ENCODE measurements at regions not wholly inside any gene's neighbourhood (a gene's known extent, or its start where the extent isn't known, plus 50 kb on each side); places are given as distances from the start of the nearest gene placed in this dataset.
"Not testable (repeated sequence)": the region's sequence is repeated elsewhere in the genome, so short reads cannot be mapped to it uniquely, and the experiment has no call there.

DNA sequence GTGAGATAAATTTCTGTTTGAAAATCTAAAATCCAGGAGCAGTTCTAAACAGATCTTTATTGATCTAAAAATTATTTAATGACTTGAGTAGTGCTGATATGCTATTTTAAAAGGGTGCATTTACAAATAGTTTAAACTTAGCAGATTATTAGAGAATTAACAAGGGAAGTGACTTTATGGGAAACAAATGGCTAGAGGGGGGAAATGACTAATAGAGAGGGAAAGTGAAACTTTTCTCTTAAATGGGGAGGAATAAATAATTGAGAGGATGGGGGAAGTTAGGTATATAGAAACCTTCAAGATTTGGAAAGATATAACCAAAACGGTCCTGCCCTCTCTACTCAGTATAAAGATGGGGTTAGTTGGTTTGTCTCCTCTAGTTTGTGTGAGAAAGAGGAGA lies 90.1 kb upstream of the ARMC3 start:
- Mint-ChIP-seq H3K27me3 (ENCODE audit: low read depth) (no peaks in the 10 kb centered on the region), H3K27ac (no peak overlapping the region)
- CTCF ChIA-PET, result no interaction called here

GRCh38 chr10:22837351-22837750 lies 90.5 kb upstream of the ARMC3 start:
- no peaks in the 10 kb centered on the region for H3K9me3 Mint-ChIP-seq
- CTCF ChIA-PET, result no interaction called here
- no peak for DNase-seq
- peaks cover 6% of the 10 kb centered on the region for H3K4me1 Mint-ChIP-seq (ENCODE audit: low read depth)
- H3K4me3 Mint-ChIP-seq, result no peak overlapping the region
- no peaks in the 10 kb centered on the region for H3K27me3 Mint-ChIP-seq (ENCODE audit: low read depth)
- H3K36me3 Mint-ChIP-seq (ENCODE audit: low read depth), result no peaks in the 10 kb centered on the region
- intact Hi-C loops (cut with micrococcal nuclease), result no loop called here
- H3K27ac Mint-ChIP-seq, result no peak overlapping the region

More for the DNA sequence above, 90.1 kb upstream of the ARMC3 start:
- intact Hi-C loops (cut with micrococcal nuclease), result no loop called here
- no peak for DNase-seq
- no peak overlapping the region for H3K4me3 Mint-ChIP-seq
- H3K36me3 Mint-ChIP-seq (ENCODE audit: low read depth), result no peaks in the 10 kb centered on the region
- H3K4me1 Mint-ChIP-seq (ENCODE audit: low read depth), result peaks cover 6% of the 10 kb centered on the region
- no peaks in the 10 kb centered on the region for H3K9me3 Mint-ChIP-seq

DNA sequence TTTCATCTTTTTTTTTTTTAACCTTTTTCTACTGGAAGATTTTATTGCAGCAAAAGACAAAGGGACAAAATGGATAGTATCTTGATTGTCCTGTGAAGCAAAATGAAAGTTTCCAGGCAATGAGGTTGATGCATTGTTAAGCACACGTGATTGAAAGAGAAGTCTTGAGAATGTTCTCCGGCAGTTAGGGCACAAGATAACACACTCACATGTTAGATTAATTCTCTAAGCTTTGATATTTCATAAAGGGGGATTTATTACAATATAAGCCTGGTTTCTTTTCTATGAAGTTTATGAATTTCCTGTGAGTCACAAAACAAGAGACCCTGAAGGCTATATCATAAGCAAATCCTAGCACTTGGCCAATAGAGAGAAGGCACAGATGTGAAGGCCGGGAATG lies 93.4 kb upstream of the ARMC3 start:
- no peaks in the 10 kb centered on the region for H3K36me3 Mint-ChIP-seq (ENCODE audit: low read depth)
- no peak for DNase-seq
- CTCF ChIA-PET, result no interaction called here
- H3K9me3 Mint-ChIP-seq, result no peaks in the 10 kb centered on the region
- H3K27ac Mint-ChIP-seq, result no peak overlapping the region
- intact Hi-C loops (cut with micrococcal nuclease), result no loop called here
- H3K4me3 Mint-ChIP-seq, result no peak overlapping the region
- peaks cover 6% of the 10 kb centered on the region for H3K4me1 Mint-ChIP-seq (ENCODE audit: low read depth)
- H3K27me3 Mint-ChIP-seq (ENCODE audit: low read depth), result no peaks in the 10 kb centered on the region

DNA sequence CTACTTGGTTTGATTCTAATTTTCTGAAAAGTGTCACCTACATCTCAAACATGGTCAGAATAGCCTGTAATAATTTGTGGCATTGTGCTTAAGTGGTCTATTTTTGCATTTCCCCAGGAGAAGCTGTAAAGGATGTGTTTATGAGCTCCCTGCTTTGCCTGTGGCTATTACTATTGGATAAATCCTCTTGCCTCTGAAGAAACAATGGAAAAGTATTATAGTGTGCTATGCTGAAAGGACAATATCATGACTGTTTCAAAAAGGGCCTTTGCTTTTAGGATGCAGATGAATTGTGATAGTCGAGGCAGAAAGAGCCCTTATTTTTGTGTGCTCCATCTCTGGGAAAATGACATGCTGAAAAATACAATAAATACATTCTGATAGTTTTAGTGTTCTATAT lies 94.1 kb upstream of the ARMC3 start:
- CTCF ChIA-PET, result no interaction called here

GRCh38 chr10:22833353-22833752 lies 94.5 kb upstream of the ARMC3 start:
- H3K27me3 Mint-ChIP-seq (ENCODE audit: low read depth), result no peaks in the 10 kb centered on the region
- intact Hi-C loops (cut with micrococcal nuclease), result no loop called here
- H3K9me3 Mint-ChIP-seq, result no peaks in the 10 kb centered on the region
- CTCF ChIA-PET, result no interaction called here
- no peak for DNase-seq
- H3K36me3 Mint-ChIP-seq (ENCODE audit: low read depth), result no peaks in the 10 kb centered on the region
- no peak overlapping the region for H3K27ac Mint-ChIP-seq
- no peak overlapping the region for H3K4me3 Mint-ChIP-seq
- peaks cover 6% of the 10 kb centered on the region for H3K4me1 Mint-ChIP-seq (ENCODE audit: low read depth)

More for the DNA sequence above, 94.1 kb upstream of the ARMC3 start:
- Mint-ChIP-seq H3K27ac (no peak overlapping the region), H3K27me3 (ENCODE audit: low read depth) (no peaks in the 10 kb centered on the region), H3K4me3 (no peak overlapping the region), H3K36me3 (ENCODE audit: low read depth) (no peaks in the 10 kb centered on the region), H3K9me3 (no peaks in the 10 kb centered on the region), H3K4me1 (ENCODE audit: low read depth) (peaks cover 6% of the 10 kb centered on the region)
- intact Hi-C loops (cut with micrococcal nuclease), result no loop called here
- DNase-seq, result no peak

DNA sequence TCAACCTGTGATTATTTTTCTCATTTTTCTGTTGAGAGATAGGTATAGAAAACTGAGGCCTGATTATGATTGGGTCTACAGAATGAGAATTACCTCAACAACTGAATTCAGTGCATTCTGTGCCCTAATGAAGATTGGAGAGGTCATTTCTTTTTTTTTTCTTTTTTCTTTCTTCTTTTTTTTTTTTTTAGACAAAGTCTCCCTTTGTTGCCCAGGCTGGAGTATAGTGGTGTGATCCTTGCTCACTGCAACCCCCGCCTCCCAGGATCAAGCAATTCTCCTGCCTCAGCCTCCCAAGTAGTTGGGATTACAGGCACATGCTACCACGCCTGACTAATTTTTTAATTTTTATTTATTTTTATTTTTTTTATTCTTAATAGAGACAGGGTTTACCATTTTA lies 95.0 kb upstream of the ARMC3 start:
- Mint-ChIP-seq H3K9me3 (no peaks in the 10 kb centered on the region), H3K27me3 (ENCODE audit: low read depth) (no peaks in the 10 kb centered on the region), H3K36me3 (ENCODE audit: low read depth) (no peaks in the 10 kb centered on the region), H3K27ac (no peak overlapping the region), H3K4me3 (no peak overlapping the region), H3K4me1 (ENCODE audit: low read depth) (peaks cover 4% of the 10 kb centered on the region)
- intact Hi-C loops (cut with micrococcal nuclease), result no loop called here
- DNase-seq, result no peak
- CTCF ChIA-PET, result no interaction called here

GRCh38 chr10:22832066-22832602 lies 95.7 kb upstream of the ARMC3 start:
- H3K27me3 Mint-ChIP-seq (ENCODE audit: low read depth), result no peaks in the 10 kb centered on the region
- H3K36me3 Mint-ChIP-seq (ENCODE audit: low read depth), result no peaks in the 10 kb centered on the region
- no peaks in the 10 kb centered on the region for H3K9me3 Mint-ChIP-seq
- no peak for DNase-seq
- no peaks in the 10 kb centered on the region for H3K4me1 Mint-ChIP-seq (ENCODE audit: low read depth)
- CTCF ChIA-PET, result no interaction called here
- H3K27ac Mint-ChIP-seq, result no peak overlapping the region
- intact Hi-C loops (cut with micrococcal nuclease), result no loop called here
- H3K4me3 Mint-ChIP-seq, result no peak overlapping the region

- no peak overlapping the region for H3K4me3 Mint-ChIP-seq
- no peak overlapping the region for H3K27ac Mint-ChIP-seq
- DNase-seq, result no peak
- no peaks in the 10 kb centered on the region for H3K4me1 Mint-ChIP-seq (ENCODE audit: low read depth)
- H3K27me3 Mint-ChIP-seq (ENCODE audit: low read depth), result no peaks in the 10 kb centered on the region
- no peaks in the 10 kb centered on the region for H3K36me3 Mint-ChIP-seq (ENCODE audit: low read depth)
- intact Hi-C loops (cut with micrococcal nuclease), result no loop called here
- H3K9me3 Mint-ChIP-seq, result no peaks in the 10 kb centered on the region
- CTCF ChIA-PET, result no interaction called here
These were observed 96.3 kb upstream of the ARMC3 start for GRCh38 chr10:22831586-22831985.

GRCh38 chr10:22828712-22829111 lies 99.1 kb upstream of the ARMC3 start:
- CTCF ChIA-PET; H3K4me3 Mint-ChIP-seq; H3K36me3 Mint-ChIP-seq (ENCODE audit: low read depth); H3K9me3 Mint-ChIP-seq; H3K27ac Mint-ChIP-seq; intact Hi-C loops (cut with micrococcal nuclease); H3K4me1 Mint-ChIP-seq (ENCODE audit: low read depth); DNase-seq; H3K27me3 Mint-ChIP-seq (ENCODE audit: low read depth): not testable (repeated sequence)

GRCh38 chr10:22825841-22826240 lies 102.0 kb upstream of the ARMC3 start:
- intact Hi-C loops (cut with micrococcal nuclease), result no loop called here
- no peak for DNase-seq
- CTCF ChIA-PET, result no interaction called here
- H3K9me3 Mint-ChIP-seq, result no peaks in the 10 kb centered on the region
- no peak overlapping the region for H3K27ac Mint-ChIP-seq
- no peaks in the 10 kb centered on the region for H3K36me3 Mint-ChIP-seq (ENCODE audit: low read depth)
- no peaks in the 10 kb centered on the region for H3K27me3 Mint-ChIP-seq (ENCODE audit: low read depth)
- no peak overlapping the region for H3K4me3 Mint-ChIP-seq
- no peaks in the 10 kb centered on the region for H3K4me1 Mint-ChIP-seq (ENCODE audit: low read depth)

- Mint-ChIP-seq H3K9me3 (no peaks in the 10 kb centered on the region), H3K4me3 (no peak overlapping the region), H3K4me1 (ENCODE audit: low read depth) (no peaks in the 10 kb centered on the region)
These were observed 102.9 kb upstream of the ARMC3 start for GRCh38 chr10:22824984-22825383.

GRCh38 chr10:22824520-22824919 lies 103.3 kb upstream of the ARMC3 start:
- Mint-ChIP-seq H3K36me3 (ENCODE audit: low read depth) (no peaks in the 10 kb centered on the region), H3K9me3 (no peaks in the 10 kb centered on the region), H3K4me1 (ENCODE audit: low read depth) (no peaks in the 10 kb centered on the region), H3K27ac (no peak overlapping the region), H3K4me3 (no peak overlapping the region), H3K27me3 (ENCODE audit: low read depth) (no peaks in the 10 kb centered on the region)
- CTCF ChIA-PET, result no interaction called here
- intact Hi-C loops (cut with micrococcal nuclease), result no loop called here
- no peak for DNase-seq

More at GRCh38 chr10:22824984-22825383, 102.9 kb upstream of the ARMC3 start:
- H3K27me3 Mint-ChIP-seq (ENCODE audit: low read depth), result no peaks in the 10 kb centered on the region
- intact Hi-C loops (cut with micrococcal nuclease), result no loop called here
- no peak for DNase-seq
- CTCF ChIA-PET, result no interaction called here
- H3K36me3 Mint-ChIP-seq (ENCODE audit: low read depth), result no peaks in the 10 kb centered on the region
- H3K27ac Mint-ChIP-seq, result no peak overlapping the region

DNA sequence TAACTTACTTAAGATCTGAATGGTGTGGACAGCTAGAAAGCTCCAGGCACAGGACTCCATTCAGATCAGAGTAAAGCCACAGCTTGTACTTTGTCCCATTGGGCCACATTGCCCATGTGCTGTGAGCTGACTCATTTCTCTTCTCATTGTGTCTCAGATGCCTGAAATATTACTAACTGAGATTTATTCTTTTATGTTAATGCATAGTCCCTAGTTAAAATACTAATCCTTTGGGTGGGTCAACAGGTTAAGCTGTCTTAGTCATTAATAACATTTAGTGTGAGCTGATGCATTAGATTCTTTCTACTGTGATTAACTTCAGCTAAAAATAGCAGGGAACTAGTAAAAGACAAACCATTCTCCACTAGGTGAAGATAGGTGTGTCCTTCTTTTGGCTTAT lies 104.7 kb upstream of the ARMC3 start:
- intact Hi-C loops (cut with micrococcal nuclease), result no loop called here
- Mint-ChIP-seq H3K4me1 (ENCODE audit: low read depth) (no peaks in the 10 kb centered on the region), H3K27ac (no peak overlapping the region), H3K36me3 (ENCODE audit: low read depth) (no peaks in the 10 kb centered on the region), H3K4me3 (no peak overlapping the region), H3K9me3 (no peaks in the 10 kb centered on the region), H3K27me3 (ENCODE audit: low read depth) (no peaks in the 10 kb centered on the region)
- CTCF ChIA-PET, result no interaction called here
- DNase-seq, result no peak

GRCh38 chr10:22821921-22822320 lies 105.9 kb upstream of the ARMC3 start:
- intact Hi-C loops (cut with micrococcal nuclease); H3K9me3 Mint-ChIP-seq; H3K4me3 Mint-ChIP-seq; H3K27me3 Mint-ChIP-seq (ENCODE audit: low read depth); CTCF ChIA-PET; DNase-seq; H3K27ac Mint-ChIP-seq; H3K36me3 Mint-ChIP-seq (ENCODE audit: low read depth); H3K4me1 Mint-ChIP-seq (ENCODE audit: low read depth): not testable (repeated sequence)

Measured in activated naive CD4-positive, alpha-beta T cell treated with anti-CD3 and anti-CD28 coated beads for 36 hours (primary cell).